BE2C (cell line): ENCODE measurements at regions not wholly inside any gene's neighbourhood (a gene's known extent, or its start where the extent isn't known, plus 50 kb on each side); places are given as distances from the start of the nearest gene placed in this dataset.

Source experiments
- DNase-seq: peaks from one replicate; pipeline ENCODE4 v3.0.0-alpha.2; 2020
- H3K27me3 ChIP-seq: fragments of 250-450 bp; sonication (Bioruptor Pico); 2 replicates; pipeline ENCODE4 v1.5.1; 2020; ENCODE audit warnings: mild to moderate bottlenecking
- H3K36me3 ChIP-seq: fragments of 250-450 bp; sonication (Bioruptor Pico); 2 replicates; pipeline ENCODE4 v1.5.1; 2020; ENCODE audit warnings: mild to moderate bottlenecking
- H3K4me1 ChIP-seq: fragments of 250-450 bp; sonication (Bioruptor Pico); 2 replicates; pipeline ENCODE4 v1.5.1; 2020
- H3K4me3 ChIP-seq: 2 replicates; pipeline ENCODE4 v1.5.1; 2011; ENCODE audit warnings: low read depth, low read length
- H3K9me3 ChIP-seq: fragments of 250-450 bp; sonication (Bioruptor Pico); 2 replicates; pipeline ENCODE4 v1.5.1; 2020
- CTCF ChIP-seq: IDR thresholded peaks from 2 replicates; pipeline ENCODE4 v1.5.1; 2012; ENCODE audit warnings: mild to moderate bottlenecking, low read depth, low read length

DNA sequence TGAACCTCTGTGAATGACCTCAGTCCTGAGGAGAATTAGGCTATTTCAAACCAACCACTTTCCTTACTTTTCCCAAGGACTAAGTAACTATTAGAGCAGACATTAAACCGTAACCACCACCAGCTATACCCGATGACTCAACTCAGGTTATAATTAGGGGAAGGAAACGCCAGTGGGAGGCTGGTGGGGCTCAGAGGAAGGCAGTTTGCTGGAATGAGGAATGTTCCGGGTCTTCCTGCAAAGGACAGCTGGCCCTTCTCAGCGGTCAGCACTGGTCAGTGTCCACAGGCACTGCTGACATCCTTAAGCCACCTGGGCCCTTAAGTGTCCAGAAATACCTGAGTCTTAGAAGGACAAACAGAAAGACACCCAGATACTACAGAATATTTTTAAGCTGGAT lies 515.2 kb downstream of the MAFB start:
- Histone ChIP-seq H3K9me3 (no peaks in the 10 kb centered on the region; the same call in 1 of the 2 replicates), H3K4me1 (no peaks in the 10 kb centered on the region), H3K36me3 (no peaks in the 10 kb centered on the region), H3K4me3 (no peak overlapping the region), H3K27me3 (no peaks in the 10 kb centered on the region)
- DNase-seq: no peak
- TF ChIP-seq CTCF: no peak

- Histone ChIP-seq H3K27me3 (no peaks in the 10 kb centered on the region), H3K4me1 (no peaks in the 10 kb centered on the region)
Observed at GRCh38 chr20:40168981-40169620, 519.9 kb downstream of the MAFB start.

DNA sequence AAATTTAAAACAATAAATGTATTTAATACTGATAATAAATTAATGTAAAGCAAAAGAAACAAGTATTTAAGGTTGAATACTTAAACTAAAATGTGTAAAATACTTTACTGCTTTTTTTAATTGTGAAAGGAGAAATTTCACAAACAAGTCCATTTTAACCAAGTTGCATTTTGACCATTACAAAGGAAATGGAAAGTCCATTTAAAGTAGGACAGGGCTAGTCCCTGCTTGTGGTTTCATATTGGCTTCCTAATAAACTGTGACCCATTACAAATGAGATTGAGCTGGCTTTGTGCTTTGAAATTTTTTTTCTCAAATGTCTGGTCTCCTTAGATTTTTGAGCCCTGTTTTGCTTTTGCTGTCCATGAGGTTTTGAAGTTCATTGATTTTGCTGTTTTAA lies 527.6 kb downstream of the MAFB start:
- Histone ChIP-seq H3K4me1 (no peaks in the 10 kb centered on the region), H3K9me3 (no peaks in the 10 kb centered on the region), H3K27me3 (no peaks in the 10 kb centered on the region), H3K36me3 (no peaks in the 10 kb centered on the region), H3K4me3 (no peak overlapping the region)
- DNase-seq: no peak
- TF ChIP-seq CTCF: no peak

More at GRCh38 chr20:40168981-40169620, 519.9 kb downstream of the MAFB start:
- no peak overlapping the region for H3K4me3 ChIP-seq
- no peak for TF ChIP-seq CTCF
- no peaks in the 10 kb centered on the region for H3K9me3 ChIP-seq
- H3K36me3 ChIP-seq: no peaks in the 10 kb centered on the region
- no peak for DNase-seq

GRCh38 chr20:40160097-40160550 lies 528.9 kb downstream of the MAFB start:
- TF ChIP-seq CTCF: peak; percentile 90
- H3K9me3 ChIP-seq: no peaks in the 10 kb centered on the region
- H3K4me1 ChIP-seq: no peaks in the 10 kb centered on the region
- no peak overlapping the region for H3K4me3 ChIP-seq
- peak; percentile 64 for DNase-seq
- no peaks in the 10 kb centered on the region for H3K27me3 ChIP-seq
- no peaks in the 10 kb centered on the region for H3K36me3 ChIP-seq

DNA sequence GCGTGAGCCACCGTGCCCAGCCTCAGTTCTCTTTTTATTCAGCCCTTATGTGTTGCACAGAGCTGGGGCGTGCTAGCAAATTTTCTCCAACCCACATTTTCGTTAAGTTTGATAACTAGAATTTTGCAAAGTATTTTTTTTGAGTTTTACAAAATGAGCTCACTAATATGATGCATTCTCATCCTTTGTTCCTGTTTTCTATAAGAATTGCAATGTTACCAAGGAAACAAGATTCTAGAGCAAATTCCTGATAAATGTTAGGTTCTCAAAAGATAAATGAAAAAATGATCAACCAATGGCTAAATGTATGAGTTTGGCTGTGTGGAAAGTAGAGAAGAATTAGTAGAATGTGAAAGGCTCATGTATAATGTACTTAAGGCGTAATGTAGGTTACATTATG lies 529.8 kb downstream of the MAFB start:
- Histone ChIP-seq H3K27me3 (no peaks in the 10 kb centered on the region), H3K4me1 (no peaks in the 10 kb centered on the region), H3K4me3 (no peak overlapping the region), H3K9me3 (no peaks in the 10 kb centered on the region), H3K36me3 (no peaks in the 10 kb centered on the region)
- DNase-seq: no peak
- no peak for TF ChIP-seq CTCF

DNA sequence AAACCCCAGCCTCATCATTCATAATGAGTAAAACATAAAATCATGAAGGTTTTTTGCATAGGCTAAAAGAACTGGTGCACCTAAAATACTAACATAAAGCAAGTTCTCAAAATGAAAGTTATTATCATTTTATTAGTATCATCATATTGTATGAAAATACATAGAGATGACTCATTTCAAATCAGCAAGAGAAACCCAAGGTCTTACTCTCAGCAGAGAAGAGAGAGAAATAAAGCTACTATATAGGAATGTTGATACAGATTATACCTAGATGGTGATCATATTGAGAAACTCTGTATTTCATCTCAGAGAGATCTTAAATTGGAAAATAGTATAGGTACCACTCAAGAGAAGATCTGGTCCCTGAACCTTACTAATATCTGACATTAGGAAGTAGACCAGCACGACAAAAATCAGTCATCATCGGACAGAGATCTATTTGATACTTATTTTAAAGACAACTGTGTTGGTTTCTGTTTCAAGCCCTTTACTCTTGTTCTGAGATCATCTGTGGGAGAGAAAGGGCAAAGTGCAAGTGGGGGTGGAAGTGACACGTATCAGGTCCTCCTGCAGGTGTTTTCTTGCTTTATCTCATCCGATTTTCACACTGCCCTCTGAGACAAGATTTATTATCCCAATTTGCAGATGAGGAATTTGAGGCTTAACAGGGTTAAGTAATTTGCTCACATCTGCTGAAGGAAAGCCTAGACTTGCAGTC lies 532.3 kb downstream of the MAFB start:
- TF ChIP-seq CTCF: no peak
- Histone ChIP-seq H3K4me1 (no peaks in the 10 kb centered on the region), H3K27me3 (no peaks in the 10 kb centered on the region), H3K36me3 (no peaks in the 10 kb centered on the region), H3K4me3 (no peak overlapping the region), H3K9me3 (no peaks in the 10 kb centered on the region)
- DNase-seq: no peak
